HEK293 (cell line): ENCODE measurements at regions not wholly inside any gene's neighbourhood (a gene's known extent, or its start where the extent isn't known, plus 50 kb on each side); places are given as distances from the start of the nearest gene placed in this dataset.

Experiments
- CTCF ChIP-seq: fragments of 450-650 bp; formaldehyde crosslinking; IDR thresholded peaks from 2 replicates; pipeline ENCODE4 v1.5.1; 2016; ENCODE audit warnings: missing biosample characterization, missing genetic modification characterization
- ELK4 ChIP-seq: IDR thresholded peaks from 2 replicates; pipeline ENCODE4 v1.6.1; 2011; ENCODE audit warnings: mild to moderate bottlenecking, low read depth, low read length, borderline replicate concordance
- KLF16 ChIP-seq: fragments of 450-650 bp; formaldehyde crosslinking; IDR thresholded peaks from 2 replicates; pipeline ENCODE4 v1.5.1; 2017; ENCODE audit warnings: missing biosample characterization, missing genetic modification characterization
- KLF9 ChIP-seq: fragments of 450-650 bp; formaldehyde crosslinking; IDR thresholded peaks from 2 replicates; pipeline ENCODE4 v1.5.1; 2016; ENCODE audit warnings: missing biosample characterization, missing genetic modification characterization, low read depth
- REST ChIP-seq: fragments of 450-650 bp; formaldehyde crosslinking; IDR thresholded peaks from 2 replicates; pipeline ENCODE4 v1.5.1; 2016; ENCODE audit warnings: missing biosample characterization, missing genetic modification characterization
- ZBTB7A ChIP-seq: fragments of 450-650 bp; formaldehyde crosslinking; IDR thresholded peaks from 2 replicates; pipeline ENCODE4 v1.5.1; 2016; ENCODE audit warnings: low read depth, missing biosample characterization, missing genetic modification characterization
- ZNF175 ChIP-seq: fragments of 450-650 bp; formaldehyde crosslinking; IDR thresholded peaks from 2 replicates; pipeline ENCODE4 v1.5.1; 2016; ENCODE audit warnings: missing biosample characterization, missing genetic modification characterization
- ZNF248 ChIP-seq: fragments of 450-650 bp; formaldehyde crosslinking; IDR thresholded peaks from 2 replicates; pipeline ENCODE4 v1.5.1; 2017; ENCODE audit warnings: missing biosample characterization, missing genetic modification characterization
- ZNF324 ChIP-seq: fragments of 450-650 bp; formaldehyde crosslinking; IDR thresholded peaks from 2 replicates; pipeline ENCODE4 v1.5.1; 2016; ENCODE audit warnings: missing biosample characterization, missing genetic modification characterization
- ZNF501 ChIP-seq: fragments of 450-650 bp; formaldehyde crosslinking; IDR thresholded peaks from 2 replicates; pipeline ENCODE4 v1.5.1; 2016; ENCODE audit warnings: missing biosample characterization, missing genetic modification characterization
- ZNF785 ChIP-seq: fragments of 450-650 bp; formaldehyde crosslinking; IDR thresholded peaks from 2 replicates; pipeline ENCODE4 v1.5.1; 2016; ENCODE audit warnings: missing biosample characterization, missing genetic modification characterization
- ZSCAN4 ChIP-seq: fragments of 450-650 bp; formaldehyde crosslinking; IDR thresholded peaks from 2 replicates; pipeline ENCODE4 v1.5.1; 2017; ENCODE audit warnings: missing biosample characterization, missing genetic modification characterization

- TF ChIP-seq CTCF (tag by site-specific recombination) (no peak), ZNF175 (tag by site-specific recombination) (no peak), ZNF501 (tag by site-specific recombination) (no peak), ELK4 (no peak), KLF9 (tag by site-specific recombination) (no peak), REST (tag by site-specific recombination) (no peak), KLF16 (no peak), ZNF324 (tag by site-specific recombination) (no peak), ZNF785 (tag by site-specific recombination) (no peak), ZNF248 (tag by site-specific recombination) (no peak), ZSCAN4 (tag by site-specific recombination) (no peak), ZBTB7A (tag by site-specific recombination) (no peak)
These were observed 237.6 kb upstream of the IRS2 start for GRCh38 chr13:110023729-110024644.
